ENCODE measurements at regions not wholly inside any gene's neighbourhood (a gene's known extent, or its start where the extent isn't known, plus 50 kb on each side); places are given as distances from the start of the nearest gene placed in this dataset.

DNA sequence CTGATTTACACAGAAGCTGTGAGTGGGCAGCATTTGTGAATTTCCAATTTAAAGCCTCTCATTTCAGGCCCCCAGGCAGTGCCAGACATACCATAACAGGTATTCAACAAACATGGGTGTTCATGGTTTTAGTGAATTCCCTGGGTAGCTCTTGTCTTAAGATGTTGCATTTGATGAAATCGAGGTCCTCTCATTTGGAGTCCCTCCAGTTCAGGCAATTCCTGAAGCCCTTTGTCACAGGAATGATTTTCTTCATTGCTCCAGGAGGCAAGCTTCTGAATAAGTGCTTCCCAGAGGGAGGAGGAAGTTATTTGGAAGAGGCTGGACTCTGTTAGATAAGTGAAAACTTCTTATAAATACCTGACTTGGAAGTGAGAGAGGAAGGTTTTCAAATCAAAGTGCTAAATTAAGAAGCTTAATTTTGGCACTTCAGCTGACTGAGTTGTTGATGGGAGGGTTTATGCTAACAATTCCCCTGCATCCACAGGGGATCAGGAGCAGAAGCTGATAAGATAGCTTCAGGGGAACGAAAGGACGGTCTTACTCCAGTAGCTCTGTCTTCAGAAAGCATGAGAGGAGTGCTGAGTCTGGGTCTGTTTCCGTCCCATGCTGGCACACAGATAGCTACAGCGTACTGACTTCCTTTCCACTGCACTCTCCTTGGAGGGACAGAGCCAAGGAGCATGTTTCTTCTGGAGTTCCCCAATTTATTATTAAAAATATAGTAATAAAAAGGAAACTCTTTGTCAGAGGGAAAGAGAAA, 543.1 kb downstream of the GBA3 start:
- DNase-seq, result no peak

DNA sequence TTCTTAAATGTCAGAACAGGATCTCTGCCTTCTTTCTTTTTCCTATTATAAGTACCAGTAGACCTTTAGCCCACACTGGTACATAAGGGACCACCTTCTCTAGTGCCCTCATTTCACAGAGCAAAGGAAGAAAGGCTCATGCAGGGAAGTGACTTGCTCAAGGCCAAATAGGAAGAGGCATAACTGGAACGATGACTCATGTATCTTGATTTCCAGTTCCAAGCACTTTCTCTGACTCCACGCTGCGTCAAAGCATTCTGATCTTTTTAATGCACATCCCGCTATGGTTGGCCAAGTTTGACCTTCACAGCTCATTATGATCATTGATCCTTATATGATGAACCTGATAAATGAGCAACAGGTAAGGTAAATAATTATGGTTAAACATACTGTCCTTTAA, 542.0 kb downstream of the GBA3 start:
- DNase-seq, result no peak

DNA sequence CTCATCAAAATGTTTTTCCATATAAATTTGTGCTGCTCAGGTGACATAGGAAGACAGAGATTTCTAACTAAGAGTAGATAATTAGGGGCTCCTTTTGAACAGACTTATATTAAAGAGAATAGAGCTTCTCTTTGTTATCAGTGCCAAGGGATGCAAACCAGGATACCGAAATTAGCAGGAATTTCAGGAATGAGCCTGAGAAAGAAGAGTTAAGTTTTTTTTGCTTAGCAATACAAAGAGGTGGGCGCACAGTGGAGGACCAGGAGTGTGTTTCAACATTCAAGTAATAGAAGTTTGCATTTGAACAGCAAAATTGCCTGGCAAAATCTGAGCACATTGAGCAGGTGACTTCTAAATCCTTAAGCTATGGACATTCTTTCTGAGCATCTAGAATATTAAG, 541.3 kb downstream of the GBA3 start:
- no peak for DNase-seq

- no peak for DNase-seq
These were observed 540.9 kb downstream of the GBA3 start for GRCh38 chr4:23233596-23233995.

DNA sequence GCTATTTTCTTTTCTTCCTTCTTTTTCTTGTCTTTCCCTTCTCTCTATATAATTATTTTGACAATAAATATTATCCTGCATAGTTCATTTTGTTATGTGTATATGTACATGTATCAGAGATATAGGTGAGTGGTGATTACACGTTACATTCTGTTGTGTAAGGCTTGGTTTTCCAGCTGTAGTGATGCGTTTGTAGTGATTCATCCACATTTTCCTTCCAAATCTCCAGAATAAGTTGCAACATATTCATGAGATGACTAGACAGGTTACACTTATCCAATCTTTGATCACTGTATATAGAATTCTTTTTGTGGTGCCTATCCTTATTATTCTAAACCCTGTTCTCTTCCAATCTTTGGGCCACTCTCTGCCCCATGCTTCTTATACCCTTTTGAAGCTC, 540.2 kb downstream of the GBA3 start:
- DNase-seq, result no peak

DNA sequence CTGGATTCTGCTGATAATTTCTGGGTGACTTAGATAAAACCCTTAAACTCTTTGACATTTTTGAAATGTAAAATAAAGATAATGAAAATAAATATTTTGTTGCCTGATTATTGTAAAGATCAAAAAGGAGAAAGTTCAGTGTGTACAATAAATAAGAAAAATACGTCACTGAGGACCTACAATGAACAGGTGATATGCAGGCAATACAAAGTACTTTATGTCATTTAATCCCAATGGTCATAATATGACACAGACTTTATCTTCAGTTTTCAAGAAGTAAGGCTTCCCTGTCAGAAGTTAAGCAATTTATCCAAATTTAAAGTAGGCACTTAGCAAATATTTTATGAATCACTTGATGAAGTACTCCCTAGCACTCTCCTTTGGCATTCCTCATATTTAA, 532.8 kb downstream of the GBA3 start:
- DNase-seq, result no peak

DNA sequence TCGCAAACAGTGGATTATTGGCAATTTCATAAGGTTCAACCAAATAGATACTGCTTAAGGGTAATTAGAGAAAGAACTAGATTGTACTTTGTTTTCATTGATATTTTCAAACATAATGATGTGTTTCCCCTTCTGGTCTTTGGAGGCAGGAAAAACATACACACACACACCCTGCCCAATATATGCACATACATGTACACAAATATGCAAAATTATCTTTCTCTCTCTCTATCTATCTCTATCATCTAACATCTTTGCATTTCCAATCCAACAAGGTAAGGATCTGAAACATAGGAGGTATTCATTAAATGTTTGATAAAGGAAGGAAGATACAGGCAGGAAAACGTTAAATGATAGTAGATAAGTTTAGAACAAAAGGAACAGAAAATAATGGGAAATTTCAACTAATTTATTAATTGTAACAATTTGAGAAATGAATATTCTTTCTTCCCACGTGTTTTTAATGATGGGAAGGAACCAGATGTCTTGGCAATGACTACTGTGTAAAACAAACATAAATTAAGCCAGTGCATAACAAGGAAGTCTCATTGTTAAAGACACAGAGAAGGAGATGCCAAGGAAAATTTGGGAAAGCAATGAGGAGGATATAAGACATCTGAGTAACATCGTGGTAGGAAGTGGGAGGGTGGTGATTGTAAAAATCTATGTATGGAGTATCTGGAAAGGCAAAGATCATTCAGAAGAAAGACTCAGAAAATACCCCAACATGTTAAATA, 532.1 kb downstream of the GBA3 start:
- no peak for DNase-seq

- DNase-seq, result no peak
These were observed 528.2 kb downstream of the GBA3 start for GRCh38 chr4:23220911-23221310.

- DNase-seq, result no peak
These were observed 527.2 kb downstream of the GBA3 start for GRCh38 chr4:23219779-23220408.

- no peak for DNase-seq
These were observed 520.5 kb downstream of the GBA3 start for GRCh38 chr4:23213198-23213597.

GRCh38 chr4:23212558-23212957, 519.8 kb downstream of the GBA3 start:
- no peak for DNase-seq

- no peak for DNase-seq
These were observed 514.3 kb downstream of the GBA3 start for GRCh38 chr4:23207059-23207458.

DNA sequence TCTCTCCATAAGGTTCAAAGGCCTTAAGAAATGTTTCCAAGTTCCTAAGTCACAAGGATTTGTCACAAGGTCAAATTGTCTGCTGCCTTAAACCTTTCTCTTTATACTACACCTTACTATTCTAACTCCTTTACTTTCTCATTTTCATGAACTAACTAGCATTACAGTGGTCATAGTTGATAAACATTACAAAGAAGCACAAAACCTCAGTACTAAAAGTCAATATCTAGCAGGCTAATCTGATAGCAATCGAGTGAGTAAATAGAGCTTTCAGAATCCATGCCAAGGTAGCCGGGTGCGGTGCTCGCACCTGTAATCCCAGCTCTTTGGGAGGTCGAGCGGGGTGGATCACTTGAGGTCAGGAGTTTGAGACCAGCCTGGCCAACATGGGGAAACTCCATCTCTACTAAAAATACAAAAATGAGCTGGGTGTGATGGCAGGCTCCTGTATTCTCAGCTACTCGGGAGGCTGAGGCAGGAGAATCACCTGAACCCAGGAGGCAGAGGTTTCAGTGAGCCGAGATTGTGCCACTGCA, 510.0 kb downstream of the GBA3 start:
- DNase-seq, result no peak

DNA sequence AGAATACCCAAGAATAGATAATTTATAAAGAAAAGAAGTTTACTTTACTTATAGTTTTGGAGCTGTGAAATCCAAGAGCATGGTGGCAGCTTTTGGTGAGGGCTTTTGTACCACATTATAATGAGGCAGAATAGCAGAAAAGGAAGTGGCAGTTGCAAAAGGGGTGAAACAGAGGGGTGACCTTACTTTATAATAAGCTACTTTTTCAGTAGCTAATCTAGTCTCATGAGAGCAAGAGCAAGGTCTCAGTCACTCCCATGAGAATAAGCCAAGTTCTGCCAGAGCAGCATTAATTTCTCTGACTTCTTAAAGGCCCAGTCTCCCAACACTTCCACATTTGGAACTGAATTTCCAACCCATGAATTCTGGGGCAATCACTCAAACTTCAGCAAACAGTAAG, 502.0 kb downstream of the GBA3 start:
- DNase-seq, result no peak

- DNase-seq, result no peak
These were observed 481.4 kb downstream of the GBA3 start for GRCh38 chr4:23174179-23174578.

DNA sequence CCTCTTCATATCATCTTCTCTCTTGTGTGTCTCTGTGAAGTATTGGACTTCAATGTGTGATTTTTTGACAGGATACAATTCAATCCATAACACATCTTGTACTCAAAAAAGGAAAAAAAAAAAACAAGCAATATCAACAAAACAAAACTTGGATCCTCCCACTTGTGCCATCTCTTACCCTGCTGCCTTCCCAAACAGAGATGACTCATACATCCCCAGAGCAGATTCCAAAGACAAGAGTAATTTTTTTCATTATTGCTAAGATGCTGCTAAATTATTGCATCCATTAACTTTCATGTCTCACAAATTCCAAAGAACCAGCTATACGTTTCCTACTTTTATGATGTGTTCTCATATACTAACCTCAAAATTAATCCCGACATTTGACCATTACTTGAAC, 479.2 kb downstream of the GBA3 start:
- no peak for DNase-seq

DNA sequence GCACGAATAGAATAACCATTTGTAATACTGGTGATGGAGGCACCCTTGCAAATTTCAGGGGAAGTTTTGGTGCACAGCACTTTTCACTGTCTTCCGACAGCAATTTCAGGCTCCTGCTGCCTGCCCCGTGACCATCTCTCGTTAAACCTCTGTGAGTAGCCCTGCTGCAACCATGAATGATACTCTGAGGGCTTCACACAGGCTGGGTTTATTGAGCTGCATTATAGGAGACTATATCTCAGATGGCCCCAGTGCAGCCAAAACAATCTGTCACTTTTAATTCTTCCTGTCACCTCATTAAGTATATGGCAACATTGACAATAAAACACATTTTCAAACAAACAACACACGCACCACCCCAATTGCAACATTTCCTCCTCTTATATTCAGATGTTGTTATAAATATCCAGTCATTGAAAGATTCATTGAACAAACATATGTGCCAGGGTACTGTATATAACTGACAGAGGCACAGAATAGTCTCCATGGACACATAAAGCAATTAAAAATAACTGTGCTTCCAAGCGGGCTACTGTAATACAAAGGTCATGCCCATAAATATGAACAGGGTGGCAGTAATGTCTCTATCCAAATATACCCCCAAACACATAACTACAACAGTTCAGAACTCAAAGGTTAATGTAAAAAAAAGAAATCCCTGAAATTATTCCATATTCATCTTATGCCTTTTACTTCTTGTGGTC, 477.0 kb downstream of the GBA3 start:
- DNase-seq, result no peak

DNA sequence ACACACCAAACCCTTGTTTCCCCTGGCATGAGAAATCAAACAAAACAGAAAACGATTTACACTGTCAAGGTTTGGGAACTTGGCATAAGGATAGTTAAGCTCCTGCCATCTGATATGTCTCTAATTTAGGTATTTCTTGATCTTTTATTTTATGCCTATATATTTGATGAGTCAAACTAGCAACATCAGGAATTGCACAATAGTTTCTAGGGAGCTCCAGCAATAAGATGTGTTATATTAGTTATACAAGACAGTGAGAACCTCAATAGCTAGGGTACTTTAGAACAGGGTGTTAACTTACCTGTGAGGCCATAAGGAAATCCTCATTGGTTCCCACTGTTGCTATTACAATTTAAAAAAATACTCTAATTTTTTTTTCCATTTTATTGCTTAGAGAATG, 474.2 kb downstream of the GBA3 start:
- DNase-seq, result no peak

GRCh38 chr4:23166407-23166806, 473.7 kb downstream of the GBA3 start:
- no peak for DNase-seq

DNA sequence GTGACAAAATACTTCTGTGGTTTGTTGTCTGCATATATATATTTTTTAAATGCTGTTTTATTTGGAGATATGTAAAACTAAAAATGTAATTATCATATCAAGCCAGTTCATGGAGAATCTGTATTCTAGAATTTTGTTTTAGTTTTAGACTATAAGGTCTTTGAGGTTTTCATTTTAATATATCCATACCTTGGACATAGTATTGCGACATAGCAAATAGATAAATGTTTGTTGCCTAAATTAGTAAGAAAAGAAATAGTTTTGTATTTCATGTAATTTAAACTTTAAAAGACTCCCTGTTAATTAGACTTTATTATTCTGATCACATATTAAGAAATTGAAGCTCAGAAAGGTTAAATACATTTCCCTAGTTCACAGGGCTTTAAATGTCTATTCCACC, 472.9 kb downstream of the GBA3 start:
- DNase-seq, result no peak

DNA sequence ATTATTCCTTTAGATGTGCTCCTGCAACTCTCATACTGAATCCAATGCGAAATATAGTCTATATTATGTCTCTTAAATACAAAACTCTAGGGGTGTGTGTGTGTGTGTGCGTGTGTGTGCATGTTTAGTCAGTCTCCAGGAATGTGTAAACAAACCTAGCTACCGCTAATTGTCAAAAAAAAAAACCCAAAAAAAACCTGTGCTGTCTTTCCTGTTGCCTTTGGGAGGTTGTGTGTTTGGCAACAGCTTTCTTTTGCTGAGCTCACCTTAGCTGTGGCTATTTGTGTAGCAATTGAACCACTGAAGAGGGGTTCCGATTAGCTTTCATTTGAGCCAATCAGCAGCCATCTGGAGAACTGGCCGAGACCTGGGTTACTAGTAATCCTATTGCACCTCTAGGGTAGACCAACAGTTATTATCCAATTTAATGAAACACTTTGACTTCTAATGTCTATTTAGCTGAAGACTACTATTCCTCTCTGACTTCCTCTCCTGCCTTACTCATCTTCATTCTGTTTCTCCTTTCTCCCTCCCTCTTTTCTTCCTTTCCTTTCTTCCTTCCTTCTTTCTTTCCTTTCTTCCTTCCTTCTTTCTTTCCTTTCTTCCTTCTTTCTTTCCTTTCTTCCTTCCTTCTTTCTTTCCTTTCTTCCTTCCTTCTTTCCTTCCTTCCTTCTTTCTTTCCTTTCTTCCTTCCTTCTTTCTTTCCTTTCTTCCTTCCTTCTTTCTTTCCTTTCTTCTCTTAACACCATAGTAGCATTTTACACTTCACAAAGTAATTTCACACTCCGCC, 471.1 kb downstream of the GBA3 start:
- DNase-seq, result no peak

- DNase-seq, result no peak
These were observed 469.5 kb downstream of the GBA3 start for GRCh38 chr4:23162275-23162674.

Measured in DMS79 treated with DMSO at 0.1 percent for 48 hours (cell line).